Jurkat, Clone E6-1 (cell line): ENCODE measurements at regions not wholly inside any gene's neighbourhood (a gene's known extent, or its start where the extent isn't known, plus 50 kb on each side); places are given as distances from the start of the nearest gene placed in this dataset.

ENCODE experiments used
- DNase-seq: peaks from one replicate; pipeline ENCODE4 v3.0.0-alpha.2; 2011; ENCODE audit warnings: low read depth, low spot score
- H3K4me3 ChIP-seq: 2 replicates; pipeline ENCODE4 v1.5.1; 2011; ENCODE audit warnings: mild to moderate bottlenecking, low read length, control low read depth, moderate library complexity

DNA sequence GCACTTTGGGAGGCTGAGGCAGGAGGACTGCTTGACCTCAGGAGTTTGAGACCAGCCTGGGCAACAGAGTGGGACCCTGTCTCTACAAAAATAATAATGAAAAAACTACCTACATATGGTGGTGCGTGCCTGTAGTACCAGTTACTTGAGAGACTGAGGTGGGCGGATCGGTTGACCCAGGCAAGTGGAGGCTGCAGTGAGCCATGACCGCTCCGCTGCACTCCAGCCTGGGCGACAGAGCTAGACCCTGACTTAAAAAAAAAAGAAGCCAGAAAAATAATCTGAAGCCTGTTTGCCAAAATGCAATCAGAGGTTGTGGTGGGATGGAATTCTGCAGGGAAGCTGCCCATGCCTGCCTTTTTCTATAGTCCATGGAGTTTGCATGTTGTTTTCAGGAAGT is 50.4 kb upstream of the GGTA1 start:
- H3K4me3 ChIP-seq, result no peak overlapping the region
- DNase-seq, result no peak

DNA sequence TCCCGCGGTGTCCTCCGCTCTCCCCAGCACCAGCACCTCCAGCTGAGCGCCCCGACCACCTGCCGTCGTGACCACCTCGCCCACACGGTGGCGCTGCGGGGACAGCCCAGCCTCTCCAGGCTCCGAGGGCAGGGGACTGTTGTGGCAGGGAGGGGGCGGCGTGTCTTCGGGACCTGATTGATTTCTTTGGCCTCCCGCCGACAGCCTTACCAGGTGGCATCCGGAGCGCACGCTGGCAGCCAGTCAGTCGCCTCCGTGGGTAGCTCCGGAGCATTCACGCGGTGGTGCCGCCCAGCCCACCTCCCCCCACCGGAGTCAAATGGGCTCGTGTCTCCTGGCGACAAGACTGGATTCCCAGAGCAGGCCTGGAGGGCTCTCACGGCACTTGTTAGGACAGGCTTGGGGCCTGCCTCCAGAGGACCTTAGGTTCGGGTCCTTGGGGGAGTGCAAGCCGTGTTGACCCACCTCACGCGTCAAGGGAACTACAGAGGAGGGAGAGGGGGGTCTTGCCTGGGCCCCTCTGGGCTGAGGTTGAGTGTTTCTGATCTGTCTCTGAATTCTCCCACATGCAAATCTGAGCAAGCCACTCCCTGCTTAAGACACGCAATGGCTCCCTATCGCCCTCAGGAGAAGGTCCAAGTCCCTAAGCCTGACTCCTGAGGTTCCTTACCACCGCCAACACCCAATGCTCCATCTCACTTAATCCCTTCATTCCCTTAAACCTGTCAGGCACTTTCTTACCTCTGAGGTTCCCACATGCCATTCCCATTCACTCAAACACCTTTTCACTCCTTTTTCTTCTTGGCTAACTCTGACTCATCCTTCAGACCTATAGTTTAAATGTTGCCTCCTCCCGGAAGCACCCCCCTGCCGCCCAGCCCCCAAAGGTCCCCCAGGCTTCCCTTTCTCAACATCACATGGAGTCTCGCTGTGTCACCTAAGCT is 51.2 kb upstream of the GGTA1 start:
- H3K4me3 ChIP-seq, result no peak overlapping the region
- DNase-seq, result peak; percentile 46

DNA sequence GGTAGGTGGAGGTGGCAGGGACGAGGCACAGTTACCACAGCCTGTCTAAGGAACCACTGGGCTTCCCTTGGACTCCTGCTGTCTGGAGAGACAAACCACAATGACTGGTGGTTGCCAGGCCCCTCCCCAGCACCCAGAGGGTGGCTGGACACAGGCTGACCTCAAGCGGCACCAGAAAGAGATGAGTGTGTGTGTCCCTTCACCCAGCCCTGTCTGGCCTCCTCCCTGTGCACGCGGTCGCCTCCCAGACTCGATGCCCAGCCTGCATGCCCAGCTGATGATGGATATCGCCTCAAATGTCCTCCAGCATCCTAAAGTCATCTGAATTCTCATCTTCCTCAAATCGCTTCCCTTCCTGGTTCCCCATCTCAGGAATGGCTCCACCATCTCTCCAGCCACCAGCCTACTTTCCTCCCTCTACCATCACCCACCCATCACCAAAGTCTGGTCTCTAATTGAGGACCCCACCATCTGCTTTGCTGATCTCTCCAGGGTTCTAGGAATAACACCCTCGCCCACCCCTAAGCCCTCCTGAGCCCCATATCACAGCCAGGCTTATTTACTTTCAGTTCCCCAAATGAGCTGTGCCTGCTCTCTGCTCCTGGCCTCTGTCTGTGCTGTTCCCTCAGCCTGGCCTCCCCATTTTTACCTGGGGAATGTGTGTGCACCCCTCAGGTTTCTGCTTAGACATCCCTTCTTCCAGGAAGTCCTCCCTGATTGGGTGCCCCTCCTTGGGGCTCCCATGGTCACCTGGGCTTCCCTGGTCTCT is 52.5 kb upstream of the GGTA1 start:
- DNase-seq, result no peak
- H3K4me3 ChIP-seq, result no peak overlapping the region

DNA sequence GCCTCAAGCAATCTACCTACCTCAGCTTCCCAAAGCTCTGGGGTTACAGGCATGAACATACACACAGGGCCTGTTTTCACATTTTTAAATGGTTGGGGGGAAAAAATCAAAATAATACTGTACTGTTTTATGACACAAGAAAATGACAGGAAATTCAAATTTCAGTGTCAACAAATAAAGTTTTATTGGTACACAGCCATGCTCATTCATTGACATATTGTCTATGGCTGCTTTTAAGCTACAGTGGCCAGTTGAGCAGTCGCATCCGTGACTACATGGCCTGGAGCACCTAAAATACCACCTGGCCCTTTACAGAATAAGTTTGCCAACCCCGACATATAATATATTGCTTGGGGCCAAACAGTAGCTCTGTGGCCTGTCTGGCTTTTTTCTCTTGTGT is 56.4 kb upstream of the GGTA1 start:
- no peak overlapping the region for H3K4me3 ChIP-seq
- DNase-seq, result no peak

DNA sequence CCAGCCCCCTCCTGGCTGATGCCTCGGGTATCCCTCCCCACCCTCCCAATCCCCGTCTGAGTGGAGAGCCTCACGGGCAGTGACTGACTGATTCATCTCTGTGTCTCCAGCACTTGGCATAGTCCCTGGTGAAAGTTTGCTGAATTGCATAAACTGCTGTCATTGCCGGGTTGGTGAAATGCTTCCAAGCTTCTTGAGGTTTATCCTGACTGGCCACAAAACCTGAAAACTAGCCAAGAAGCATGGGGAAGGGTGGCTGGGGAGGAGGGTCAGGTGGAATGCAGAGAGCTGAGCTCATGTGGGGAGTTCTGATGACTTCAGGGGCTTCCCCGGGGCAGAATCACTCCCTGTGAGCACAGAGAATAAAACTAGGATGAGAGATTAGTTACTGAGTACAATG is 56.9 kb upstream of the GGTA1 start:
- no peak overlapping the region for H3K4me3 ChIP-seq
- DNase-seq, result no peak

DNA sequence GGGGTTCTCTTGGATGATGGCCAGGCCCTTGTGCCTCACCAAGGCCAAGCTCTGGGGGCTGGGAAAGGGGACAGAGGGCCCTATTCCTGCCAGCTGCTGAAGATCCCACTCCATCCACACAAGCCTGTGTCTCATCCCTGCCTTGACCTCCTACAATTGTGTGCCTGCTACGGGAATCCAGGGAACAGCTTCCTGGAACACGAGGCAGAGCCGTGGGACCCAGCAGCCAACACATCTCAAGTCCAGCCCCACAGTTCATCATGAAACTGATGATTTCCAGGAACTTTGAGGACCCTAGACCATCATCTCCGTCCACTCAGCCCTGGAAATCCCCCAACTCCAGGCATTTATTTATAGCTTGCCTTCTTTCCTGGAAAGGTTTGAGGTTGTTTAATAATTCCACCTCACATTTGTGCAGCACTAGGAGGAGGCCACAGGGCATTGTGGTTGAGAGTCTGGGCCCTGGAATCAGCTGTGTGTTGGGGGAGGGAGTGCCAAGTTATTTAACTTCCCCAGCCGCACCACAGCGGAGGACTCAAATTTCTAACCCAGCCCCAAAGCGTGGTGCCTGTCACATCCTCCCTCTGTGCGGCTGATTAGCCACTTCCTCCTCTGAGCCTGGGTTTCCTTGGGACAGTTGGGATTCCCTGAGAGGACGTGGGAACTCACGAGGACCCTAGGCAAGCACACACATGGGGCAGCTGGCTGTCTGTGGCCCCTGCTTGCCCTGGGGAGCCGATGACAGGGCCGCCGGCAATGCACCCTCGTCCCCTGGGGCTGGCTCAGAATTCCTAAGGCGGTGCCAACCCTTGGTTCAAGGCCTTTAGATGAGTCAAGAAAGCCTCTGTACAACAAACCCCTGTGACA is 58.2 kb upstream of the GGTA1 start:
- peak; percentile 88 for DNase-seq

DNA sequence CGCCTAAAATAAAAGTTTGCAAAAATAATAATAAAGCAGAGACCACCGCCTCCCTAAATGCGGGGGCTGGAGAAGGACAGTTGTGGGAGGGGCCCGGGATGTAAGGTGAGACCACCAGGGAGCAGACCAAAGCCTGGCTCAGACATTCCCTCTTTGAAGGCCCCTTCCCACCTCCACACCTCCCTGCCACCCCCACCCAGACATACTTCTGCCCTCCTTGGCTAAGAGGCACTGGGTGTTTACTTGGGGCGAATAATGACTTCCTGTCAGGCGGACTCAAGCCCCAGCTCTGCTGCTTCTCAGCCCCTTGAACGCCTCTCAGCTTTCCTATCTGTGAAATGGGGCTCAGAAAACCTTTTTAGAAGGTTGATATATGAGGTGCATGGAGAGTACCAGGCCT is 58.8 kb upstream of the GGTA1 start:
- H3K4me3 ChIP-seq, result no peak overlapping the region
- no peak for DNase-seq

More for the DNA sequence above, 58.2 kb upstream of the GGTA1 start:
- no peak overlapping the region for H3K4me3 ChIP-seq

DNA sequence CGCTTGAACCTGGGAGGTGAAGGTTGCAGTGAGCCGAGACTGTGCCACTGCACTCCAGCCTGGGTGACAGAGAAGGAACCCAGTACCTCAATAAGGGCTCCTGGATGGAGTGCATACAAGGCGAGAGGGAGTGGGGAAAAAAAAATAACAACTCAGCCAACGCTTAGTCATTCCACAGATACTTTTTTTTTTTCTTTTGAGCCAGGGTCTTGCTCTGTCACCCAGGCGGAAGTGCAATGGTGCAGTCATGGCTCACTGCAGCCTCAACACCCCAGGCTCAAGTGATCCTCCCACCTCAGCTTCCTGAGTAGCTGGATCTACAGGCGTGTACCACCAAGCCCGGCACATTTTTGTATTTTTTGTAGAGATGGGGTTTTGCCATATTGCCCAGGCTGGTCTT is 59.5 kb upstream of the GGTA1 start:
- H3K4me3 ChIP-seq, result no peak overlapping the region
- DNase-seq, result peak; percentile 38

DNA sequence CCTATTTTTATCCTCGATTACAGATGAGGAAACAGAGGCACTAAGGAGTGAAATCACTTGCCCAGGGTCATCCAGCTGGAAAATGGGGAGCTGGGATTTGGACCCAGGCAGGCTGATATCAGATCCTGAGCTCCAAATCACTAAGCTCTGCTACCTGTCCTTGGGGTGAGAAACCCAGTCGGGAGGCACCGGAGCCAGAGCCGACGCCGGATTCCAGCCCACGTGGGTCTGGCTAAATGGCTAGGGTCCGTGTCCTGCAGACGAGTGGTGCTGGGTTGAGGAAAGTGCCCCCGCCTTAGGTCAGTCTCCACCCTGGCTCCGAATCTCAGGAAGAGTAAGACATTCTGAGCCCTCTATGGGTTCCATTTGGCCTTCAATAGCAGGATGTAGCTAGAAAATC is 61.3 kb upstream of the GGTA1 start:
- DNase-seq, result no peak
- H3K4me3 ChIP-seq, result no peak overlapping the region

DNA sequence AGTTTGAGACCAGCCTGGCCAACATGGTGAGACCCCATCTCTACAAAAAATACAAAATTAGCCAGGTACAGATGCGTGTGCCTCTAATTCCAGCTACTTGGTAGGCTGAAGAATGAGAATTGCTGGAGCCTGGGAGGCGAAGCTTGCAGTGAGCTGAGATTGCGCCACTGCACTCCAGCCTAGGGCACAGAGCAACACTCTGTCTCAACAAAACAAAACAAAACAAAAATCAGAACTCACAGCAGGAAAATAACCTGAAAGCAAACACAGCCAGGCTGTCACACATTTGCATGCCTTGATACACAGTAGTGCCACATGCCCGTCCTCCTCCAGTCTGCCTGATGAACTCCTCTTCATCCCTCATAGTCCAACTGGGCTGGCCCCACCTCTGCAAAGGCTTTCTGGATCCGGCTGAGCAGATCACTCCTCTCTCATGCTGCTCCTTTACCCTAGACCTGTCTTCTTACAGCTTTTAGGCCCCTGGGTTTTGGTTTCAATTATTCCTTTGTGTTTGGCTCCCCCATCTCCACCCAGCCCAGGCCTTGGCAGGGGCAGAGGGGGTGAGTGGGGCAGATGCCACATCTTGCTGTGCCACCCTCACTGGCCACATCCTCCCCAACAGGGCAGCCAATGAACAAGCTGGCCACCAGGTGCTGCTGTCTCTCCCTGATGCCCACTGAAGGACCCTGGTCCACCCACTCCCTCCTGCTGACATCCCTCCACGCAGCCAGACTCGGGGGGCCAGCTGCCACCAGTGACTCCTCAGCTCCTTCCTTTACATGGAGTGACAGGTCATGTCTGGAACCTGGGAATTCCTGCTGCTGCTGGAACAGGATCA is 62.0 kb upstream of the GGTA1 start:
- no peak overlapping the region for H3K4me3 ChIP-seq
- DNase-seq, result no peak

DNA sequence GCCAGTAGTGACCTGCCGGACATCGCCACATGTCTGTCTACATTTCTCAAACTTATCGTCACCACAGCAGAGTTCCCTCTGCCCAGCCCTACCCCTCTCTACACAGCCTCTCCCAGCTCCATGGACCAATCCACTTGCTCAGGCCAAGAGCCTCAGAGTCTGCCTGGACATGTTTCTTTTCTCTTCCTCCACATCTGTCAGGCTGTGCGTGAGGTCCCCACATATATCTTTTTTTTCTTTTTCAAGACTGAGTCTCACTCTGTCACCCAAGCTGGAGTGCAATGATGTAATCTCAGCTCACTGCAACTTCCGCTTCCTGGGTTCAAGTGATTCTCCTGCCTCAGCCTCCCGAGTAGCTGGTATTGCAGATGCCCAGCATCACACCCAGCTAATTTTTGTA is 62.7 kb upstream of the GGTA1 start:
- H3K4me3 ChIP-seq, result no peak overlapping the region
- DNase-seq, result no peak

DNA sequence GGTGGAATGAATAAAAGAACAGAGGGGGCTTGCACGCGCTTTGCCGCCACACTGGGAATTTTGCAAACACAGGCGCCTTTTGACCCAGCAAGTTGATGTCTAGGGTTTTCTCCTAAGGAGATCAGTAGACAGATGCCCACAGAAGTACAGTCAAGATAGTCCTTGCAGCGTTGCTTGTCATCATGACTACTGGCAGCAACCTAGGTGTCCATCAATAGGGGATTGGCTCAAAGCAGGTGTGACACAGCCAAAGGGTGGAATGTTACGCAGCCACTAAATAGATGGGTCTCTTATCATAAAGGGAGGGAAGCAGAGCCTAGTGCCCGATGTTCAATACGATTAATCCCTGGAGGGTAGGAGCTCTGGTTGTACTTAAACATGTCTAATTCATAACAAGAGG is 63.8 kb upstream of the GGTA1 start:
- DNase-seq, result no peak
- no peak overlapping the region for H3K4me3 ChIP-seq

DNA sequence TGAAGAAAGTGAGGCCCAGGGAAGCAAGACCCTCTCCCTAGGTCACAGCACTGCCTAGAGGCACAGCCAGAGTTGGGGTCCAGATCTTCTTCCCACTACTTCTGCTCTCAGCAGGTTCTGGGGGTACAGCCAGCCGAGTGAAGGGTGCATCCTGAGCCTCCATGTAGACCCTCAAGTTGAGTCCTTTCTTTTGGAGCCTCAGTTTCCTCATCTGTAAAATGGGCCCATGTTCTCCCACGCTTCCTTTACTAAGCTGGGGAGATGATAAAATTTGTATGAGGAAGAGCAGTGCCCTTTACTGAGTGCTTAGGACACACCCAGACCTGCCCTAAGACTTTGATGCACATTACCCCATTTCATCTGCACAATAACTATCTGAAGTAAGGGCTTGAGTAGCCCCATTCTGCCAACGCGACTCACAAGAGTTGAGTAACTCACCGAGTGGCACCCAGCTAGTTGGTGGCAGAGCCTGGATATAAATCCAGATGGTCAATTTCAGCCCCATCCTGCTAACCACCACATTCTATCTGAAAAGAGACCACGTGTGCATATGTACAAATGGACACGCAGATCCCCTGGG is 64.3 kb upstream of the GGTA1 start:
- DNase-seq, result no peak
- no peak overlapping the region for H3K4me3 ChIP-seq

DNA sequence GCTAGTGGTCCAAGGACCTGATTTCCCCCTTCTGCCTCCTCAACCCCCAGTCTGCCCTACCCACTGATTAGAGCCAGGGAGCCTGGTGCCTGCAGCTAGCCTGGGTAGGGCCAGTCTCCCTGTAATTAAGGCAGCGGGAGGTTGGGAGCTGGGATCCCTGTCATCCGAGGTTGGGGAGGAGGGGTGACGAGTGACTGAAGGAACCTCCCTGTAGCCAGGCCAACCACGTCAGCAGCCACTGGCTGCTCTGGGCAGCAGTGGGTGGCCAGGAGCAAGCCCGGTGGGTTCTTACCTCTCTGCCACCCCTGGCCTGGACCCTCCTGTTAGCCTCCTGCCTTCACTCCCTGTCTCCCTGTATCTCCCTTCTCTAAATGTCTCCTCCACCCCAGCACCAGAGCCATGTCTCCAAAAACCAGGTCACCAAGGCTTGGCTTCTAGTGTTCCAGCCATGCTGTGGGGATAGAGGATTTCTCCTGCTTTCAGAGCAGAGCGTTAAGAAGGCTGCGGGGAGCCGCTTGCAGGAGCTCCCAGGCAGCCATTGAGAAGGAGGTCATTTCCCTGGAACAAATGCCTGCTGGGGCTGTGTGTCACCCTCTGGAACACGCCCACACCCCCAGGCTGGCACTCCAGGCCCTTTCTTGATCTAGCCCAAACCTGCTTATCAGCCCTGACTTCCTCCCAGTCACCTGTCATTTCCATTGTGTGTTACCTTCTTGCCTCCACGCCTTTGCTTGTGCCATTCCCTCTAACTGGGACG is 65.0 kb upstream of the GGTA1 start:
- no peak for DNase-seq
- H3K4me3 ChIP-seq, result no peak overlapping the region

DNA sequence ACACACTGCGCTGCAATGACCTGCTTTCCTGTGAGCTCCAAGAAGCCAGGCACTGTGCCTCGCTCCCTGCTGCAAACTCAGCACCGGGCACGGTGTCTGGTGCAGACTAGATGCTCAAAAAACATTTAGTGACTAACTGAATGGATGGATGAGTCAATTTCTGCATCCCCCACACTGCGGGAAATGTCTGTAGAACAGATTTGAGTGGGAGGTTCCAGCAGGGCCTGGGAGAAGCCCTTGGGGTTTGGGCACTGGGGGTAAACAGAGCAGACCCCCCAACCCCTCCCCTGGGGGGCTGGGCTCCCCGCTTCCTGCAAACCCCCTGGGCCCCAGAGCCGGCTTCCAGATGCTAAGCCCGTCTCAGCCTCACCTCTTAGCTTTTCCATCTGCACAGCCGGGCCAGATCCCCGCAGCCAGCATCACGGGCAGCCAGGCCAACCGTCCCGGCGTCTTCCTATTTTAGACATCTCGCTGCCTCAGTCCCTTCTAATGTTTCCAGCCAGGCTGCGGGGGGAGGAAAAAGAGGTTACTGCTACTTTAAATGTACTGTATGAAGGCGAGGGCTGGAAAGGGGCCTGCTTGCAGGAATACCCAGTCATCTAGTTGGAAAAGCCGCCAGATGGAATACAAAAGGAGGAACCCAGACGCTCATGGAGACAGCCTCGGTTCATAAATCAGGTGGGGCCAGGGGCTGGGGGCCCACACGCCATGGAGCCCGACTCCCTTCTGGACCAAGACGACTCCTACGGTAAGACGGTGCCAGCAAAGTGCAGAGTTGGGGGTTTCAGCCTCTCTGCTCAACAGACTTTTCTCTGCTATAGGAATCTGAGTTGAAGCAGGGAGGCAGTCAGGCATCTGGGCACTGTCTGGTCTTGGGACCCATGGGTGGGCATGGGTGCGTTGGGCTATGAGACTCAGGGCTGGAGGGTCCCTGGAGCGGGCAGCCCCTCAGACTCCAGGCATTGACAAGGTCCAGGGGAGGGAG is 67.1 kb upstream of the GGTA1 start:
- H3K4me3 ChIP-seq, result no peak overlapping the region
- no peak for DNase-seq

DNA sequence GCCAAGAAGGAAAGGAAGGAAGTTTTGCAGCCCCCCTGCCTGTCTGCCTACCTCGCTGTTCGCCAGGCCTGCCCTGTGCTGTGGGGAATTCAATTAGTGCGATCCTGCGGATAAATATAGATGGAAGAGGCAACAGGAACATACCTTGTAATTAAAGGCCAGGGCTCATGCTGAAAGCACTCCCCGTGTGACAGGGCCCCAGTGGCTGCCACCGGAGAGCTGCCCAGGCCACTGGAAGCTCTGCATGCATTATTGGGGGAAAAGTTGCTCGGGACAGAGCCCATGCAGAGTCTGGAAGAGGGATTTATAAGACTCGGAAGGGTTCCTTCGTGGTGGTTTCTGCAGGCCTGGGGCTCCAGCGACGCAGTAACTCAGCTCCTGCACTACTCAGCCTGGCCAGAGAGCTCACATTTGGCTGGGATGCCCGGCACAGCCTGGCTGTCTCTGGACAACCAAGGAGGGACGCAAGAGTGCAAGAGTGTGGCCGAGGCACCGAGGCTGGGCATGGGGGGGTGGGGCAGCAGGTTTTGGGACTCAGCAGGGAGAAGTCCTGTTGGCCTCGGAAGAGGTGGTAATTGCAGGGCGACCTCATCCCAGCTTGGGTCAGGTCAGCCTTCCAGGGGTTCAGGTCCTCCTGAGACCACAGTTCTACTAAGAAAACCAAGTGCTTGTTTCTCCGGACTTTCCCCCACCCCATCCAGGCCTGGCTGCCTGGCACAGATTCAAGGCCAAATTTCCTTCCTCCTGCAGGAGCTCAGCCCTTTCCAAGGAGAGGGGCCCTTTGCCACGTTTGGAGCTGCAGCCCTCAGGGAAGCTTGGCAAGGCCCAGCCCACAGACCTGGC is 68.1 kb upstream of the GGTA1 start:
- no peak for DNase-seq
- no peak overlapping the region for H3K4me3 ChIP-seq
